ENCODE measurements at regions not wholly inside any gene's neighbourhood (a gene's known extent, or its start where the extent isn't known, plus 50 kb on each side); places are given as distances from the start of the nearest gene placed in this dataset.
"Not testable (repeated sequence)": the region's sequence is repeated elsewhere in the genome, so short reads cannot be mapped to it uniquely, and the experiment has no call there.

- Histone ChIP-seq H2BK120ac (ENCODE audit: low read depth, low read length) (no peak overlapping the region), H3K4ac (ENCODE audit: low read depth, low read length) (no peak overlapping the region), H3K4me3 (ENCODE audit: low read length) (no peak overlapping the region), H4K8ac (ENCODE audit: low read depth, low read length) (no peak overlapping the region), H2BK5ac (ENCODE audit: low read length) (no peak overlapping the region), H4K5ac (ENCODE audit: low read length) (no peak overlapping the region), H3K18ac (ENCODE audit: low read length) (no peak overlapping the region), H3K56ac (ENCODE audit: low read length) (no peak overlapping the region), H3K9ac (ENCODE audit: low read length) (no peak overlapping the region), H3K27me3 (ENCODE audit: insufficient read depth, low read length, poor library complexity) (no peaks in the 10 kb centered on the region), H3K23ac (ENCODE audit: low read length) (no peak overlapping the region), H3K36me3 (ENCODE audit: control insufficient read depth, insufficient read depth, low read length) (no peaks in the 10 kb centered on the region), H3K27ac (ENCODE audit: low read depth, low read length) (no peak overlapping the region), H2AK5ac (ENCODE audit: low read length) (no peak overlapping the region), H3K4me2 (ENCODE audit: low read length) (no peak overlapping the region), H3K79me1 (ENCODE audit: low read length) (no peaks in the 10 kb centered on the region), H2BK15ac (replicated peaks; ENCODE audit: low read depth) (no peak overlapping the region), H3K79me2 (ENCODE audit: control insufficient read depth, insufficient read depth, low read length) (no peaks in the 10 kb centered on the region), H3K4me1 (ENCODE audit: control insufficient read depth, low read depth, low read length) (peaks cover 5% of the 10 kb centered on the region)
- DNase-seq = no peak
- WGBS (ENCODE audit: extremely low coverage, insufficient coverage, low lambda C conversion rate) = no CpG with 5 or more reads among the region's 1 CpG
Observed at GRCh38 chr7:123265853-123266252, 66.1 kb upstream of the SLC13A1 start.

- H3K23ac ChIP-seq (ENCODE audit: low read length); H2AK5ac ChIP-seq (ENCODE audit: low read length); H3K27ac ChIP-seq (ENCODE audit: low read depth, low read length); DNase-seq; H3K4me1 ChIP-seq (ENCODE audit: control insufficient read depth, low read depth, low read length); H4K8ac ChIP-seq (ENCODE audit: low read depth, low read length); H3K4me3 ChIP-seq (ENCODE audit: low read length); H4K5ac ChIP-seq (ENCODE audit: low read length); H3K4me2 ChIP-seq (ENCODE audit: low read length); H2BK120ac ChIP-seq (ENCODE audit: low read depth, low read length); H3K18ac ChIP-seq (ENCODE audit: low read length); H3K79me1 ChIP-seq (ENCODE audit: low read length); H3K79me2 ChIP-seq (ENCODE audit: control insufficient read depth, insufficient read depth, low read length); H3K9ac ChIP-seq (ENCODE audit: low read length); H3K27me3 ChIP-seq (ENCODE audit: insufficient read depth, low read length, poor library complexity); H3K56ac ChIP-seq (ENCODE audit: low read length); H2BK15ac ChIP-seq (replicated peaks; ENCODE audit: low read depth); H3K36me3 ChIP-seq (ENCODE audit: control insufficient read depth, insufficient read depth, low read length); H2BK5ac ChIP-seq (ENCODE audit: low read length); H3K4ac ChIP-seq (ENCODE audit: low read depth, low read length): not testable (repeated sequence)
- WGBS (ENCODE audit: extremely low coverage, insufficient coverage, low lambda C conversion rate) = no CpG with 5 or more reads among the region's 1 CpG
Observed at GRCh38 chr7:123264820-123265219, 65.1 kb upstream of the SLC13A1 start.

GRCh38 chr7:123260428-123260960 is 60.7 kb upstream of the SLC13A1 start:
- Histone ChIP-seq H3K18ac (ENCODE audit: low read length) (no peak overlapping the region), H2BK15ac (replicated peaks; ENCODE audit: low read depth) (no peak overlapping the region), H3K23ac (ENCODE audit: low read length) (no peak overlapping the region), H3K4me2 (ENCODE audit: low read length) (no peak overlapping the region), H3K79me2 (ENCODE audit: control insufficient read depth, insufficient read depth, low read length) (no peaks in the 10 kb centered on the region), H3K4ac (ENCODE audit: low read depth, low read length) (no peak overlapping the region), H2BK5ac (ENCODE audit: low read length) (no peak overlapping the region), H3K56ac (ENCODE audit: low read length) (no peak overlapping the region), H3K9ac (ENCODE audit: low read length) (no peak overlapping the region), H4K8ac (ENCODE audit: low read depth, low read length) (no peak overlapping the region), H3K4me3 (ENCODE audit: low read length) (no peak overlapping the region), H3K79me1 (ENCODE audit: low read length) (no peaks in the 10 kb centered on the region), H2BK120ac (ENCODE audit: low read depth, low read length) (no peak overlapping the region), H2AK5ac (ENCODE audit: low read length) (no peak overlapping the region), H3K36me3 (ENCODE audit: control insufficient read depth, insufficient read depth, low read length) (no peaks in the 10 kb centered on the region), H3K4me1 (ENCODE audit: control insufficient read depth, low read depth, low read length) (no peaks in the 10 kb centered on the region), H3K27ac (ENCODE audit: low read depth, low read length) (no peak overlapping the region), H4K5ac (ENCODE audit: low read length) (no peak overlapping the region), H3K27me3 (ENCODE audit: insufficient read depth, low read length, poor library complexity) (no peaks in the 10 kb centered on the region)
- no peak for DNase-seq
- WGBS (ENCODE audit: extremely low coverage, insufficient coverage, low lambda C conversion rate) = no CpG with 5 or more reads among the region's 1 CpG

- Histone ChIP-seq H3K23ac (ENCODE audit: low read length) (no peak overlapping the region), H3K56ac (ENCODE audit: low read length) (no peak overlapping the region), H3K4me2 (ENCODE audit: low read length) (no peak overlapping the region), H2AK5ac (ENCODE audit: low read length) (no peak overlapping the region), H3K79me1 (ENCODE audit: low read length) (no peaks in the 10 kb centered on the region), H4K5ac (ENCODE audit: low read length) (no peak overlapping the region), H3K18ac (ENCODE audit: low read length) (no peak overlapping the region), H3K27me3 (ENCODE audit: insufficient read depth, low read length, poor library complexity) (no peaks in the 10 kb centered on the region), H3K4me3 (ENCODE audit: low read length) (no peak overlapping the region), H2BK15ac (replicated peaks; ENCODE audit: low read depth) (no peak overlapping the region), H4K8ac (ENCODE audit: low read depth, low read length) (no peak overlapping the region), H3K4ac (ENCODE audit: low read depth, low read length) (no peak overlapping the region), H3K36me3 (ENCODE audit: control insufficient read depth, insufficient read depth, low read length) (no peaks in the 10 kb centered on the region), H2BK120ac (ENCODE audit: low read depth, low read length) (no peak overlapping the region), H2BK5ac (ENCODE audit: low read length) (no peak overlapping the region), H3K27ac (ENCODE audit: low read depth, low read length) (no peak overlapping the region), H3K9ac (ENCODE audit: low read length) (no peak overlapping the region), H3K79me2 (ENCODE audit: control insufficient read depth, insufficient read depth, low read length) (no peaks in the 10 kb centered on the region), H3K4me1 (ENCODE audit: control insufficient read depth, low read depth, low read length) (no peaks in the 10 kb centered on the region)
- DNase-seq = no peak
- WGBS (ENCODE audit: extremely low coverage, insufficient coverage, low lambda C conversion rate) = no CpG with 5 or more reads among the region's 2 CpGs
Observed at GRCh38 chr7:123259759-123260158, 60.0 kb upstream of the SLC13A1 start.
